Spleen (tissue), 11 donors: ENCODE measurements at regions not wholly inside any gene's neighbourhood (a gene's known extent, or its start where the extent isn't known, plus 50 kb on each side); places are given as distances from the start of the nearest gene placed in this dataset.

Experiments
- DNase-seq: peaks from one replicate; pipeline ENCODE4 v3.0.0-alpha.2; 2020
- H3K27ac ChIP-seq, 8 donors: fragments of 200-600 bp; sonication (generic) in 7 of 8; 1 replicate in 4 of 8; 2 replicates in 4 of 8; pipeline versions ENCODE4 v1.5.0 to v1.8.0; 2016 to 2021; ENCODE audit warnings: inconsistent platforms in 4 of 8, mild to moderate bottlenecking in 4 of 8, moderate library complexity in 1 of 8
- H3K27me3 ChIP-seq, 7 donors: fragments of 200-600 bp; sonication (generic) in 6 of 7; replicated peaks in 1 of 7; 1 replicate in 4 of 7; 2 replicates in 3 of 7; pipeline versions ENCODE4 v1.5.0 to v1.8.0; 2016 to 2021; ENCODE audit warnings: inconsistent platforms in 3 of 7, mild to moderate bottlenecking in 1 of 7
- H3K36me3 ChIP-seq, 6 donors: fragments of 200-600 bp; sonication (generic) in 5 of 6; 1 replicate in 4 of 6; 2 replicates in 2 of 6; pipeline versions ENCODE4 v1.5.0 to v1.8.0; 2016 to 2021; ENCODE audit warnings: inconsistent platforms in 2 of 6
- H3K4me1 ChIP-seq, 6 donors: fragments of 200-600 bp; sonication (generic) in 5 of 6; 1 replicate in 3 of 6; 2 replicates in 3 of 6; pipeline versions ENCODE4 v1.5.0 to v1.8.0; 2016 to 2021; ENCODE audit warnings: inconsistent platforms in 3 of 6
- H3K4me3 ChIP-seq, 8 donors: fragments of 200-600 bp; sonication (generic) in 7 of 8; 1 replicate in 4 of 8; 2 replicates in 4 of 8; pipeline versions ENCODE4 v1.5.0 to v1.8.0; 2016 to 2021; ENCODE audit warnings: inconsistent platforms in 4 of 8, mild to moderate bottlenecking in 4 of 8, moderate library complexity in 2 of 8
- H3K9me3 ChIP-seq, 8 donors: fragments of 200-600 bp; sonication (generic) in 7 of 8; 1 replicate in 4 of 8; 2 replicates in 4 of 8; pipeline versions ENCODE4 v1.5.0 to v1.8.0; 2016 to 2021; ENCODE audit warnings: inconsistent platforms in 4 of 8
- POLR2A ChIP-seq, 3 donors: fragments of 450-650 bp; IDR thresholded peaks; one replicate each; pipeline ENCODE4 v1.5.1; 2017; ENCODE audit warnings: antibody characterized with exemption in 3 of 3, mild to moderate bottlenecking in 1 of 3
- POLR2AphosphoS5 ChIP-seq, 3 donors: sonication (generic); formaldehyde crosslinking; IDR thresholded peaks; one replicate each; pipeline ENCODE4 v1.5.1; 2017; ENCODE audit warnings: antibody characterized with exemption in 3 of 3
- WGBS, 5 donors: extraction: QIAGEN DNeasy Blood & Tissue Kit in 3 of 5; methylation state at CpG; one replicate each; pipeline versions ENCODE4 v1.1.5 to v1.1.7; 2013 to 2018; 5-methylcytosine and 5-hydroxymethylcytosine counted together
- intact Hi-C: fragments of 100-400 bp; cut with DNase I; formaldehyde crosslinking; loops from one replicate; pipeline ENCODE4 v1.15.0; 2023; ENCODE audit warnings: low total_unique reads
- TF ChIP-seq, protein P1 (sequence below), 11 experiments: fragments of 200-600 bp in 7 of 11; fragments of 450-650 bp in 4 of 11; sonication (generic) in 4 of 11; IDR thresholded peaks in 8 of 11; conservative IDR thresholded peaks in 3 of 11; 1 replicate in 7 of 11; 2 replicates in 4 of 11; pipeline versions ENCODE4 v1.4.0 to v1.8.0; 2016 to 2021; ENCODE audit warnings: antibody characterized with exemption in 11 of 11, inconsistent platforms in 4 of 11, mild to moderate bottlenecking in 1 of 11
- donor health status: healthy with polysubstance abuse.
- donor health status: DM: no; HTN: no; CAD: no; lungs with moderate emphysema.
- donor health status: DM: no; HTN: no; CAD: no.
- donor health status: Bipolar disorder and iron deficiency.
- donor health status: healthy.
- donor health status: DM: no; HTN: no; CAD: no.
- donor health status: DM: yes; HTN: yes; CAD: no.

DNA sequence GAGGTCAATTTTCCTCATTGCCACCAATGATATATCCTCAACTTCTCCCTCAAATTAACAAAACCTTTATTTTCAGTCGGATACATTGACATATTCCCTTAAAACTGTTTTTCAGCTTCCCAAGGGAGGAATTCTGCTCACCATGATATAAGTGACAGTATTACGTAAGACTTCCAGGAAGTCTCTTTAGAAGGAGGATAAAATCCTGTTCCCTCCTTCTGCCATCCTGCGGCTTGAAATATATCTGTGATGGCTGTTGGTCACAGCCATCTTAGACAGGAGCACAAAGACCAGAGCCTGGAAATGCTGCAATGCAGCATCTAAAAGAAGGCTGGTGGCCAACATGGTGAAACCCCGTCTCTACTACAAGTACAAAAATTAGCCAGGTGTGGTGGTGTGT lies 270.4 kb downstream of the GPATCH2 start:
- H3K27ac ChIP-seq = no peak overlapping the region
- no peaks in the 10 kb centered on the region for H3K36me3 ChIP-seq
- no peaks in the 10 kb centered on the region for H3K9me3 ChIP-seq
- 82 to 90% (median 86%) methylated on average over 4 of the region's 4 CpGs for WGBS, 5 donors
- H3K27me3 ChIP-seq = no peaks in the 10 kb centered on the region
- no peak for DNase-seq
- no peak overlapping the region for H3K4me3 ChIP-seq
- intact Hi-C loops = no loop called here
- H3K4me1 ChIP-seq = no peaks in the 10 kb centered on the region
- no peak for TF ChIP-seq POLR2A (IDR thresholded peaks at IDR 0.05)
- TF ChIP-seq, protein P1, sequence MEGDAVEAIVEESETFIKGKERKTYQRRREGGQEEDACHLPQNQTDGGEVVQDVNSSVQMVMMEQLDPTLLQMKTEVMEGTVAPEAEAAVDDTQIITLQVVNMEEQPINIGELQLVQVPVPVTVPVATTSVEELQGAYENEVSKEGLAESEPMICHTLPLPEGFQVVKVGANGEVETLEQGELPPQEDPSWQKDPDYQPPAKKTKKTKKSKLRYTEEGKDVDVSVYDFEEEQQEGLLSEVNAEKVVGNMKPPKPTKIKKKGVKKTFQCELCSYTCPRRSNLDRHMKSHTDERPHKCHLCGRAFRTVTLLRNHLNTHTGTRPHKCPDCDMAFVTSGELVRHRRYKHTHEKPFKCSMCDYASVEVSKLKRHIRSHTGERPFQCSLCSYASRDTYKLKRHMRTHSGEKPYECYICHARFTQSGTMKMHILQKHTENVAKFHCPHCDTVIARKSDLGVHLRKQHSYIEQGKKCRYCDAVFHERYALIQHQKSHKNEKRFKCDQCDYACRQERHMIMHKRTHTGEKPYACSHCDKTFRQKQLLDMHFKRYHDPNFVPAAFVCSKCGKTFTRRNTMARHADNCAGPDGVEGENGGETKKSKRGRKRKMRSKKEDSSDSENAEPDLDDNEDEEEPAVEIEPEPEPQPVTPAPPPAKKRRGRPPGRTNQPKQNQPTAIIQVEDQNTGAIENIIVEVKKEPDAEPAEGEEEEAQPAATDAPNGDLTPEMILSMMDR (IDR thresholded peaks at IDR 0.05 in 8 of 11, conservative IDR thresholded peaks at IDR 0.05 in 3 of 11) = no peak
- no peak for TF ChIP-seq POLR2AphosphoS5 (IDR thresholded peaks at IDR 0.05)

DNA sequence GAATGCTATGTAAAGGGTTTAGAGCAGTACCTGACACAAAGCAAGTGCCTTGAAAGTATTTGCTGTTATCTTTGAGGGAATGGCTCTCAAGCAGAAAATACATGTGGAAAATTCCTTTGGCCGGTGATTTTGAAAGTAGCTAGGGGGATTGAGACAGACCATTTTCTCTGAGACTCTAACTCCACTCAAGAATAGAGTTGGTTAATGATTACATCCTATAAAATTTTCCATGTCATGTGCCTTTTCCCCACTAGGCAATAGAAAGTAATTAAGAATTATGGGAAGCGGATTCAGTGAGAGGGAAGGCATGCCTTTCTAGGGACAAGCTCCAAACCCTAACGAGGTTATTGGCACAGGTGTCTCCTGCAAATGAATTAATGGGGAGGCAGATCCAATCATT lies 276.0 kb downstream of the GPATCH2 start:
- H3K27me3 ChIP-seq = no peaks in the 10 kb centered on the region
- WGBS, 5 donors = 83 to 91% (median 87%) methylated on average over 3 of the region's 3 CpGs
- H3K9me3 ChIP-seq = no peaks in the 10 kb centered on the region
- TF ChIP-seq, protein P1 (IDR thresholded peaks at IDR 0.05 in 8 of 11, conservative IDR thresholded peaks at IDR 0.05 in 3 of 11) = no peak
- TF ChIP-seq POLR2AphosphoS5 (IDR thresholded peaks at IDR 0.05) = no peak
- no peak for TF ChIP-seq POLR2A (IDR thresholded peaks at IDR 0.05)
- no peak for DNase-seq
- H3K4me3 ChIP-seq = no peak overlapping the region
- H3K4me1 ChIP-seq = no peaks in the 10 kb centered on the region
- H3K27ac ChIP-seq = no peak overlapping the region
- H3K36me3 ChIP-seq = no peaks in the 10 kb centered on the region
- intact Hi-C loops = no loop called here

DNA sequence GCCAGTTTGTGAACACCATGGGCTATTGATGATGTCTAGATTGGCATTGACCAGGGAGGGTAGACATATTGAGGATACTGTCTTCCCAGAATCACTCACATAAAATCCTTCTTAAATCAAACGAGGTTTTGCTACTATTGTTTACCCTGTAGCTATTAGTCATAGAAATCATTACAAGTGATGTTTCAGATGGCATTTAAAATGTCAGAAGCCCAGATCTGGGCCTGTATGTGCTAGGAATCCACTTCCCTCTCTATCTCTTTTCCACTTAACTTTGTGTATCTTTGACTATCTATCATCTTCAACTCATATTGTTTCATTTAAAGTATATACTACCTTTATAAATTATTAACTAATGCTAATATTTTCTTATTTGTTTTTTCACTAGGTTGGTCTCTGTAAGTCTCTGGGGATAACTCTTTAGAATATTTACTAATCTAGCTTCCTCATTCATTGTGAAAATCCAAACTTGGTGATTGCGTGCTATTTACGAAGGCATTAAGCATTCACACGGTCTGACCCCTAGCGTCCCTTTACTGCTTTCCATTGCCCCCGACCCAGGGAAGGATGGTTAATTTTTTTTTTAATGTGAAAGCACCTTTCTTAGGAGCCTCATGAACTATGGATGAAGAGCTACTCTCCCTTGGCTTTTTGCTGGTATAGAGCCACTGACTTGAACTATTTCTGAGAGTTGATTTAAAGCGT lies 281.8 kb downstream of the GPATCH2 start:
- TF ChIP-seq POLR2AphosphoS5 (IDR thresholded peaks at IDR 0.05) (no peak), POLR2A (IDR thresholded peaks at IDR 0.05) (no peak)
- TF ChIP-seq, protein P1 (IDR thresholded peaks at IDR 0.05 in 8 of 11, conservative IDR thresholded peaks at IDR 0.05 in 3 of 11) = no peak
- no peaks in the 10 kb centered on the region for H3K27me3 ChIP-seq
- DNase-seq = no peak
- no peak overlapping the region for H3K27ac ChIP-seq
- no peak overlapping the region for H3K4me3 ChIP-seq
- H3K36me3 ChIP-seq = no peaks in the 10 kb centered on the region
- WGBS, 5 donors = 72 to 84% (median 77%) methylated on average over 7 of the region's 7 CpGs
- no peaks in the 10 kb centered on the region for H3K9me3 ChIP-seq
- intact Hi-C loops = no loop called here
- H3K4me1 ChIP-seq = no peaks in the 10 kb centered on the region

DNA sequence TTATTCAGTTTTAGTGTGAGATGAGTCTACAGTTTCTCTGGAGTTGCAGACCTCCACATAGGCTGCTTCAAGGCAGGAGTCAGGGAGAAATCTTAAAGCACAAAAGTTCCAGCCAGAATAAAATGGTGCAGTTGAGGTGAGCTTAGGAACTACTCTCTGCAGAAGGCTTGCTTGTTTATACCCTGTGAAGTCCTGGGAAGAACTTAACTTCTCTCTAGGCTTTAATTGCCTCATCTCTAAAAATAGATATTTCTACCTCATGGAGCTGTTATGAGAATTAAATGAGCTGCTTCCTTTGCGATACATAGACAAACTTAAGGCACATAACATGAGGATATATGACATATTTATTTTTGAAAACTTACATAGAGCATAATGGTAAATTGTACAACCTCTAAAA lies 286.2 kb downstream of the GPATCH2 start:
- H3K27ac ChIP-seq = no peak overlapping the region
- WGBS, 5 donors = 89 to 100% (median 96%) methylated on average over 1 of the region's 1 CpG
- no peak for DNase-seq
- no peak overlapping the region for H3K4me3 ChIP-seq
- no peaks in the 10 kb centered on the region for H3K36me3 ChIP-seq
- no peaks in the 10 kb centered on the region for H3K9me3 ChIP-seq
- H3K4me1 ChIP-seq = no peaks in the 10 kb centered on the region
- TF ChIP-seq POLR2AphosphoS5 (IDR thresholded peaks at IDR 0.05) (no peak), POLR2A (IDR thresholded peaks at IDR 0.05) (no peak)
- TF ChIP-seq, protein P1 (IDR thresholded peaks at IDR 0.05 in 8 of 11, conservative IDR thresholded peaks at IDR 0.05 in 3 of 11) = no peak
- intact Hi-C loops = no loop called here
- H3K27me3 ChIP-seq = no peaks in the 10 kb centered on the region
